ENCODE measurements at regions not wholly inside any gene's neighbourhood (a gene's known extent, or its start where the extent isn't known, plus 50 kb on each side); places are given as distances from the start of the nearest gene placed in this dataset.

DNA sequence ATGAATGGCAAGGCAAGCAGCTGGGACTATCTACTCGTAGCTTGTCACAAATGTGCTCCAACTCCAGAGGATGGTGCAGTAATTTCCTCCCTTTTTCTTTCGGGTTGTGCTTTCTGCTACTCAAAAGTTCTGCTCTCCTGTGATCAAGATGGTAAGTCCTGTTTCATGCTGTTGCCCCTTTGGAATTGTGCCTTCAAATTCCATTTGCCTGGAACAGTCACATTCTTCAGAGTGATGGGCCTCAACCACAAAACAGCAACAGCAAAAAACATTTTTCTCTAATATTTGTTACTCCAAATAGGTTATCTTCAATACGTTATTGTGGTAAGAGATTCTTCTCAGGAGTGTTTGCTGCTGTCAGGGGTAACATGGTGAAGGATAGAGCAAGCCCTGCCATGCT, 209.3 kb downstream of the PALM2AKAP2 start:
- TF ChIP-seq ZC3H10 (CRISPR knock-in tag; IDR thresholded peaks at IDR 0.05): no peak
- TF ChIP-seq, protein P1, sequence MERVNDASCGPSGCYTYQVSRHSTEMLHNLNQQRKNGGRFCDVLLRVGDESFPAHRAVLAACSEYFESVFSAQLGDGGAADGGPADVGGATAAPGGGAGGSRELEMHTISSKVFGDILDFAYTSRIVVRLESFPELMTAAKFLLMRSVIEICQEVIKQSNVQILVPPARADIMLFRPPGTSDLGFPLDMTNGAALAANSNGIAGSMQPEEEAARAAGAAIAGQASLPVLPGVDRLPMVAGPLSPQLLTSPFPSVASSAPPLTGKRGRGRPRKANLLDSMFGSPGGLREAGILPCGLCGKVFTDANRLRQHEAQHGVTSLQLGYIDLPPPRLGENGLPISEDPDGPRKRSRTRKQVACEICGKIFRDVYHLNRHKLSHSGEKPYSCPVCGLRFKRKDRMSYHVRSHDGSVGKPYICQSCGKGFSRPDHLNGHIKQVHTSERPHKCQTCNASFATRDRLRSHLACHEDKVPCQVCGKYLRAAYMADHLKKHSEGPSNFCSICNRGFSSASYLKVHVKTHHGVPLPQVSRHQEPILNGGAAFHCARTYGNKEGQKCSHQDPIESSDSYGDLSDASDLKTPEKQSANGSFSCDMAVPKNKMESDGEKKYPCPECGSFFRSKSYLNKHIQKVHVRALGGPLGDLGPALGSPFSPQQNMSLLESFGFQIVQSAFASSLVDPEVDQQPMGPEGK (CRISPR knock-in tag; IDR thresholded peaks at IDR 0.05; ENCODE audit: borderline replicate concordance): no peak
- TF ChIP-seq ZFP30 (CRISPR knock-in tag; IDR thresholded peaks at IDR 0.05): no peak
- no peak for TF ChIP-seq PPARA (CRISPR knock-in tag; IDR thresholded peaks at IDR 0.05; ENCODE audit: borderline replicate concordance)
- no peak for TF ChIP-seq TOX (CRISPR knock-in tag; IDR thresholded peaks at IDR 0.05; ENCODE audit: borderline replicate concordance)
- no peak for TF ChIP-seq ISL1 (CRISPR knock-in tag; IDR thresholded peaks at IDR 0.05)
- TF ChIP-seq TCF4 (CRISPR knock-in tag; IDR thresholded peaks at IDR 0.05; ENCODE audit: borderline replicate concordance): no peak
- TF ChIP-seq RARB (CRISPR knock-in tag; IDR thresholded peaks at IDR 0.05): no peak
- TF ChIP-seq SNAI2 (CRISPR knock-in tag; IDR thresholded peaks at IDR 0.05): no peak
- TF ChIP-seq ARNTL (CRISPR knock-in tag; IDR thresholded peaks at IDR 0.05; ENCODE audit: borderline replicate concordance, low read depth): no peak
- no peak for TF ChIP-seq ZFP3 (CRISPR knock-in tag; IDR thresholded peaks at IDR 0.05)
- no peak for TF ChIP-seq OSR1 (CRISPR knock-in tag; IDR thresholded peaks at IDR 0.05)
- TF ChIP-seq, protein P2, sequence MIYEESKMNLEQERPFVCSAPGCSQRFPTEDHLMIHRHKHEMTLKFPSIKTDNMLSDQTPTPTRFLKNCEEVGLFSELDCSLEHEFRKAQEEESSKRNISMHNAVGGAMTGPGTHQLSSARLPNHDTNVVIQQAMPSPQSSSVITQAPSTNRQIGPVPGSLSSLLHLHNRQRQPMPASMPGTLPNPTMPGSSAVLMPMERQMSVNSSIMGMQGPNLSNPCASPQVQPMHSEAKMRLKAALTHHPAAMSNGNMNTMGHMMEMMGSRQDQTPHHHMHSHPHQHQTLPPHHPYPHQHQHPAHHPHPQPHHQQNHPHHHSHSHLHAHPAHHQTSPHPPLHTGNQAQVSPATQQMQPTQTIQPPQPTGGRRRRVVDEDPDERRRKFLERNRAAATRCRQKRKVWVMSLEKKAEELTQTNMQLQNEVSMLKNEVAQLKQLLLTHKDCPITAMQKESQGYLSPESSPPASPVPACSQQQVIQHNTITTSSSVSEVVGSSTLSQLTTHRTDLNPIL (CRISPR knock-in tag; IDR thresholded peaks at IDR 0.05; ENCODE audit: low read depth): no peak
- TF ChIP-seq, protein P3, sequence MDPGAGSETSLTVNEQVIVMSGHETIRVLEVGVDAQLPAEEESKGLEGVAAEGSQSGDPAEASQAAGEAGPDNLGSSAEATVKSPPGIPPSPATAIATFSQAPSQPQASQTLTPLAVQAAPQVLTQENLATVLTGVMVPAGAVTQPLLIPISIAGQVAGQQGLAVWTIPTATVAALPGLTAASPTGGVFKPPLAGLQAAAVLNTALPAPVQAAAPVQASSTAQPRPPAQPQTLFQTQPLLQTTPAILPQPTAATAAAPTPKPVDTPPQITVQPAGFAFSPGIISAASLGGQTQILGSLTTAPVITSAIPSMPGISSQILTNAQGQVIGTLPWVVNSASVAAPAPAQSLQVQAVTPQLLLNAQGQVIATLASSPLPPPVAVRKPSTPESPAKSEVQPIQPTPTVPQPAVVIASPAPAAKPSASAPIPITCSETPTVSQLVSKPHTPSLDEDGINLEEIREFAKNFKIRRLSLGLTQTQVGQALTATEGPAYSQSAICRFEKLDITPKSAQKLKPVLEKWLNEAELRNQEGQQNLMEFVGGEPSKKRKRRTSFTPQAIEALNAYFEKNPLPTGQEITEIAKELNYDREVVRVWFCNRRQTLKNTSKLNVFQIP (CRISPR knock-in tag; IDR thresholded peaks at IDR 0.05; ENCODE audit: borderline replicate concordance, low read depth): no peak
